Activated T-cell treated with anti-CD3 and anti-CD28 coated beads, Interleukin-2, amount 50 U/mL, for 4 hours (primary cell): ENCODE measurements at regions not wholly inside any gene's neighbourhood (a gene's known extent, or its start where the extent isn't known, plus 50 kb on each side); places are given as distances from the start of the nearest gene placed in this dataset.
A peak's percentile ranks its signal among the peaks of the same experiment; 100 is the strongest.
"Not testable (repeated sequence)": the region's sequence is repeated elsewhere in the genome, so short reads cannot be mapped to it uniquely, and the experiment has no call there.

ENCODE experiments used
- ATAC-seq, 2 donors: fragments of 200-7000 bp; cut with Tn5 transposase; one replicate each; pipeline ENCODE4 v1.10.0; 2021
- DNase-seq: peaks from one replicate; pipeline ENCODE4 v3.0.0-alpha.2; 2020
- H3K27me3 Mint-ChIP-seq: one replicate; pipeline ENCODE4 v1.8.0; 2021; ENCODE audit warnings: low read depth, mixed read lengths
- H3K36me3 Mint-ChIP-seq: one replicate; pipeline ENCODE4 v1.8.0; 2022; ENCODE audit warnings: mixed read lengths; ENCODE audit not compliant: insufficient read depth
- H3K4me1 Mint-ChIP-seq: one replicate; pipeline ENCODE4 v1.8.0; 2021; ENCODE audit warnings: low read depth, mixed read lengths
- H3K4me3 Mint-ChIP-seq: one replicate; pipeline ENCODE4 v1.8.0; 2021; ENCODE audit warnings: mild to moderate bottlenecking, moderate library complexity, mixed read lengths
- H3K9me3 Mint-ChIP-seq: one replicate; pipeline ENCODE4 v1.8.0; 2021; ENCODE audit warnings: mixed read lengths

- Mint-ChIP-seq H3K36me3 (peaks cover 17% of the 10 kb centered on the region), H3K4me3 (peak overlapping the region; percentile 35)
- ATAC-seq = not testable (repeated sequence)
These were observed 277.2 kb upstream of the AMIGO2 start for GRCh38 chr12:47357006-47357405.

GRCh38 chr12:47356129-47356700 lies 276.5 kb upstream of the AMIGO2 start:
- Mint-ChIP-seq H3K4me3 (peak overlapping the region; percentile 35), H3K9me3 (peaks cover 21% of the 10 kb centered on the region), H3K36me3 (peaks cover 17% of the 10 kb centered on the region), H3K27me3 (no peaks in the 10 kb centered on the region), H3K4me1 (peaks cover 77% of the 10 kb centered on the region)
- ATAC-seq (peak; percentile 82 to 89), DNase-seq (no peak)

More at GRCh38 chr12:47357006-47357405, 277.2 kb upstream of the AMIGO2 start:
- H3K27me3 Mint-ChIP-seq, DNase-seq: not testable (repeated sequence)
- Mint-ChIP-seq H3K4me1 (peaks cover 79% of the 10 kb centered on the region), H3K9me3 (peaks cover 21% of the 10 kb centered on the region)

- ATAC-seq = no peak
- Mint-ChIP-seq H3K4me3 (peak overlapping the region; percentile 67), H3K36me3 (peaks cover 14% of the 10 kb centered on the region), H3K9me3 (peaks cover 18% of the 10 kb centered on the region), H3K27me3 (no peaks in the 10 kb centered on the region), H3K4me1 (peaks cover 80% of the 10 kb centered on the region)
- no peak for DNase-seq
These were observed 273.7 kb upstream of the AMIGO2 start for GRCh38 chr12:47353508-47353907.

GRCh38 chr12:47352067-47352466 lies 272.3 kb upstream of the AMIGO2 start:
- no peak overlapping the region for H3K4me3 Mint-ChIP-seq
- peaks cover 12% of the 10 kb centered on the region for H3K9me3 Mint-ChIP-seq
- peaks cover 12% of the 10 kb centered on the region for H3K36me3 Mint-ChIP-seq
- ATAC-seq = no peak
- no peak for DNase-seq
- peaks cover 72% of the 10 kb centered on the region for H3K4me1 Mint-ChIP-seq
- no peaks in the 10 kb centered on the region for H3K27me3 Mint-ChIP-seq

GRCh38 chr12:47351526-47351925 lies 271.8 kb upstream of the AMIGO2 start:
- peaks cover 8% of the 10 kb centered on the region for H3K36me3 Mint-ChIP-seq
- DNase-seq = no peak
- H3K4me1 Mint-ChIP-seq = peaks cover 70% of the 10 kb centered on the region
- H3K4me3 Mint-ChIP-seq = no peak overlapping the region
- no peaks in the 10 kb centered on the region for H3K27me3 Mint-ChIP-seq
- no peak for ATAC-seq
- peaks cover 9% of the 10 kb centered on the region for H3K9me3 Mint-ChIP-seq

GRCh38 chr12:47350062-47350408 lies 270.3 kb upstream of the AMIGO2 start:
- DNase-seq = no peak
- Mint-ChIP-seq H3K4me1 (peaks cover 58% of the 10 kb centered on the region), H3K27me3 (no peaks in the 10 kb centered on the region), H3K36me3 (peaks cover 5% of the 10 kb centered on the region), H3K9me3 (peaks cover 5% of the 10 kb centered on the region), H3K4me3 (peak overlapping the region; percentile 56)
- ATAC-seq = peak; percentile 93 to 94

GRCh38 chr12:47349137-47350061 lies 269.6 kb upstream of the AMIGO2 start:
- Mint-ChIP-seq H3K4me3 (peak overlapping the region; percentile 56), H3K36me3 (peaks cover 5% of the 10 kb centered on the region), H3K4me1 (peaks cover 57% of the 10 kb centered on the region), H3K9me3 (peaks cover 5% of the 10 kb centered on the region), H3K27me3 (no peaks in the 10 kb centered on the region)
- ATAC-seq (no peak), DNase-seq (no peak)

- no peak for ATAC-seq
- Mint-ChIP-seq H3K27me3 (no peaks in the 10 kb centered on the region), H3K9me3 (no peaks in the 10 kb centered on the region), H3K4me3 (no peak overlapping the region), H3K4me1 (peaks cover 53% of the 10 kb centered on the region), H3K36me3 (no peaks in the 10 kb centered on the region)
- DNase-seq = no peak
These were observed 268.4 kb upstream of the AMIGO2 start for GRCh38 chr12:47348206-47348605.

GRCh38 chr12:47346251-47347019 lies 266.7 kb upstream of the AMIGO2 start:
- Mint-ChIP-seq H3K27me3 (no peaks in the 10 kb centered on the region), H3K36me3 (no peaks in the 10 kb centered on the region), H3K4me3 (no peak overlapping the region), H3K9me3 (no peaks in the 10 kb centered on the region), H3K4me1 (peaks cover 40% of the 10 kb centered on the region)
- DNase-seq (no peak), ATAC-seq (no peak)

GRCh38 chr12:47343684-47344567 lies 264.2 kb upstream of the AMIGO2 start:
- DNase-seq (no peak), ATAC-seq (no peak)
- H3K9me3 Mint-ChIP-seq = no peaks in the 10 kb centered on the region

GRCh38 chr12:47340411-47341015 lies 260.8 kb upstream of the AMIGO2 start:
- no peak for ATAC-seq
- peaks cover 14% of the 10 kb centered on the region for H3K4me1 Mint-ChIP-seq
- peaks cover 5% of the 10 kb centered on the region for H3K36me3 Mint-ChIP-seq
- H3K27me3 Mint-ChIP-seq = no peaks in the 10 kb centered on the region
- DNase-seq = no peak
- H3K4me3 Mint-ChIP-seq = no peak overlapping the region
- H3K9me3 Mint-ChIP-seq = peaks cover 12% of the 10 kb centered on the region

More at GRCh38 chr12:47343684-47344567, 264.2 kb upstream of the AMIGO2 start:
- Mint-ChIP-seq H3K36me3 (no peaks in the 10 kb centered on the region), H3K4me3 (no peak overlapping the region), H3K27me3 (no peaks in the 10 kb centered on the region), H3K4me1 (peaks cover 18% of the 10 kb centered on the region)

GRCh38 chr12:47337581-47337980 lies 257.8 kb upstream of the AMIGO2 start:
- H3K36me3 Mint-ChIP-seq = peaks cover 5% of the 10 kb centered on the region
- H3K27me3 Mint-ChIP-seq = no peaks in the 10 kb centered on the region
- H3K4me1 Mint-ChIP-seq = peaks cover 17% of the 10 kb centered on the region
- H3K9me3 Mint-ChIP-seq = peaks cover 12% of the 10 kb centered on the region
- no peak overlapping the region for H3K4me3 Mint-ChIP-seq
- ATAC-seq (no peak), DNase-seq (no peak)

- H3K27me3 Mint-ChIP-seq, H3K4me3 Mint-ChIP-seq, ATAC-seq, H3K36me3 Mint-ChIP-seq, DNase-seq: not testable (repeated sequence)
- Mint-ChIP-seq H3K4me1 (peaks cover 34% of the 10 kb centered on the region), H3K9me3 (peaks cover 16% of the 10 kb centered on the region)
These were observed 253.6 kb upstream of the AMIGO2 start for GRCh38 chr12:47333271-47333858.
